ENCODE measurements at regions not wholly inside any gene's neighbourhood (a gene's known extent, or its start where the extent isn't known, plus 50 kb on each side); places are given as distances from the start of the nearest gene placed in this dataset.

GRCh38 chr10:8554574-8554973 lies 500.1 kb downstream of the GATA3 start:
- TF ChIP-seq EZH2phosphoT487 (IDR thresholded peaks at IDR 0.05; ENCODE audit: borderline replicate concordance, low read length) (no peak), CTCF (IDR thresholded peaks at IDR 0.05; ENCODE audit: low read depth, low read length, poor library complexity, severe bottlenecking) (no peak)

Measured in DOHH2 (cell line).